Fibroblast of lung (primary cell): ENCODE measurements at regions not wholly inside any gene's neighbourhood (a gene's known extent, or its start where the extent isn't known, plus 50 kb on each side); places are given as distances from the start of the nearest gene placed in this dataset.

Source experiments
- CTCF ChIP-seq, 2 donors: IDR thresholded peaks in 1 of 2; conservative IDR thresholded peaks in 1 of 2; 1 replicate in 1 of 2; 2 replicates in 1 of 2; pipeline ENCODE4 v1.5.1; 2011 to 2012; ENCODE audit warnings: low read length in 2 of 2, control low read depth in 1 of 2, inconsistent platforms in 1 of 2, low read depth in 1 of 2, mild to moderate bottlenecking in 1 of 2
- EZH2 ChIP-seq: IDR thresholded peaks from 2 replicates; pipeline ENCODE4 v1.5.1; 2012; ENCODE audit warnings: low read length, control low read depth, mild to moderate bottlenecking; ENCODE audit errors: missing control alignments

GRCh38 chr18:10121028-10121427, 207.2 kb downstream of the VAPA start:
- TF ChIP-seq CTCF (conservative IDR thresholded peaks at IDR 0.05 in 1 of 2, IDR thresholded peaks at IDR 0.05 in 1 of 2; ENCODE audit: low read depth in 1 of 2, low read length in 2 of 2) (no peak), EZH2 (no peak)
